ENCODE measurements at regions not wholly inside any gene's neighbourhood (a gene's known extent, or its start where the extent isn't known, plus 50 kb on each side); places are given as distances from the start of the nearest gene placed in this dataset.

- CTCF ChIA-PET, result no interaction called here
- H3K36me3 Mint-ChIP-seq (ENCODE audit: insufficient read depth, unreplicated experiment), result no peaks in the 10 kb centered on the region
- no peak for TF ChIP-seq CTCF (IDR thresholded peaks at IDR 0.05; ENCODE audit: unreplicated experiment)
- H3K4me3 Mint-ChIP-seq (ENCODE audit: low read depth, unreplicated experiment), result no peak overlapping the region
- intact Hi-C loops (cut with micrococcal nuclease; ENCODE audit: unreplicated experiment), result no loop called here
- no peak overlapping the region for H3K27ac Mint-ChIP-seq (ENCODE audit: unreplicated experiment)
- H3K9me3 Mint-ChIP-seq (ENCODE audit: low read depth, unreplicated experiment), result no peaks in the 10 kb centered on the region
- BruUV-seq (replicated peaks), result no TSS peak
- DNase-seq, result no peak
- no peaks in the 10 kb centered on the region for H3K27me3 Mint-ChIP-seq (ENCODE audit: unreplicated experiment)
- H3K4me1 Mint-ChIP-seq (ENCODE audit: low read depth, unreplicated experiment), result no peaks in the 10 kb centered on the region
Observed at GRCh38 chr5:109961751-109962150, 272.0 kb downstream of the MAN2A1 start.

- Mint-ChIP-seq H3K4me1 (ENCODE audit: low read depth, unreplicated experiment) (no peaks in the 10 kb centered on the region), H3K27ac (ENCODE audit: unreplicated experiment) (no peak overlapping the region), H3K36me3 (ENCODE audit: insufficient read depth, unreplicated experiment) (no peaks in the 10 kb centered on the region), H3K4me3 (ENCODE audit: low read depth, unreplicated experiment) (no peak overlapping the region), H3K27me3 (ENCODE audit: unreplicated experiment) (no peaks in the 10 kb centered on the region), H3K9me3 (ENCODE audit: low read depth, unreplicated experiment) (no peaks in the 10 kb centered on the region)
- TF ChIP-seq CTCF (IDR thresholded peaks at IDR 0.05; ENCODE audit: unreplicated experiment), result no peak
- no TSS peak for BruUV-seq (replicated peaks)
- DNase-seq, result no peak
- CTCF ChIA-PET, result no interaction called here
- intact Hi-C loops (cut with micrococcal nuclease; ENCODE audit: unreplicated experiment), result no loop called here
Observed at GRCh38 chr5:109962882-109963603, 273.3 kb downstream of the MAN2A1 start.

GRCh38 chr5:109964136-109964535, 274.4 kb downstream of the MAN2A1 start:
- CTCF ChIA-PET, result no interaction called here
- no TSS peak for BruUV-seq (replicated peaks)
- H3K4me1 Mint-ChIP-seq (ENCODE audit: low read depth, unreplicated experiment), result no peaks in the 10 kb centered on the region
- no peak for DNase-seq
- no peak overlapping the region for H3K27ac Mint-ChIP-seq (ENCODE audit: unreplicated experiment)
- H3K27me3 Mint-ChIP-seq (ENCODE audit: unreplicated experiment), result no peaks in the 10 kb centered on the region
- no peak for TF ChIP-seq CTCF (IDR thresholded peaks at IDR 0.05; ENCODE audit: unreplicated experiment)
- H3K36me3 Mint-ChIP-seq (ENCODE audit: insufficient read depth, unreplicated experiment), result no peaks in the 10 kb centered on the region
- no peaks in the 10 kb centered on the region for H3K9me3 Mint-ChIP-seq (ENCODE audit: low read depth, unreplicated experiment)
- H3K4me3 Mint-ChIP-seq (ENCODE audit: low read depth, unreplicated experiment), result no peak overlapping the region
- intact Hi-C loops (cut with micrococcal nuclease; ENCODE audit: unreplicated experiment), result no loop called here

- Mint-ChIP-seq H3K4me3 (ENCODE audit: low read depth, unreplicated experiment) (no peak overlapping the region), H3K36me3 (ENCODE audit: insufficient read depth, unreplicated experiment) (no peaks in the 10 kb centered on the region), H3K4me1 (ENCODE audit: low read depth, unreplicated experiment) (no peaks in the 10 kb centered on the region), H3K27me3 (ENCODE audit: unreplicated experiment) (no peaks in the 10 kb centered on the region), H3K9me3 (ENCODE audit: low read depth, unreplicated experiment) (no peaks in the 10 kb centered on the region), H3K27ac (ENCODE audit: unreplicated experiment) (no peak overlapping the region)
- CTCF ChIA-PET, result no interaction called here
- BruUV-seq (replicated peaks), result no TSS peak
- no peak for DNase-seq
- intact Hi-C loops (cut with micrococcal nuclease; ENCODE audit: unreplicated experiment), result no loop called here
- no peak for TF ChIP-seq CTCF (IDR thresholded peaks at IDR 0.05; ENCODE audit: unreplicated experiment)
Observed at GRCh38 chr5:109965634-109966033, 275.9 kb downstream of the MAN2A1 start.

Data from Calu3 (cell line).